NCI-H345 treated with DMSO at 0.1 percent for 48 hours (cell line): ENCODE measurements at regions not wholly inside any gene's neighbourhood (a gene's known extent, or its start where the extent isn't known, plus 50 kb on each side); places are given as distances from the start of the nearest gene placed in this dataset.

Experiments used
- DNase-seq: peaks from one replicate; lab custom pipeline; 2025; ENCODE audit not compliant: unreplicated experiment; lab: John Stamatoyannopoulos, UW

DNA sequence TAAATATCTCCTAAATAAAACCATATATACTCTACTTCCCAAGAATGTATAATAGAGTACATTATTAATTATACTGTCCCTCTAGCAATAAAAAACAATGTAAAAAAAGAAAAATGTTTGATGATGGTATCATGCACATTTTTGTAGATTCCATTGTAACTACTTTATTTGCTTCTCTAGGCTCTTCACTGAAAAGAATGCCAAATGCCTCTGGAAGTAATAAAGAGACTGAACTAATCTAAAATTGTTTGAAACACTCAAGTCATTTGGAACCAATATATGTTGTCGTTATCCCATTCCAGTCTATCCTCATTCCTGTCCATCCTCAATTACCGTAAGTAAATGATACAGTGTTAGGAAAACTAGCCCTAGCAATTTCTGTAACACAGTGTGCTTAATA is 233.6 kb downstream of the C12orf50 start:
- DNase-seq, result no peak

DNA sequence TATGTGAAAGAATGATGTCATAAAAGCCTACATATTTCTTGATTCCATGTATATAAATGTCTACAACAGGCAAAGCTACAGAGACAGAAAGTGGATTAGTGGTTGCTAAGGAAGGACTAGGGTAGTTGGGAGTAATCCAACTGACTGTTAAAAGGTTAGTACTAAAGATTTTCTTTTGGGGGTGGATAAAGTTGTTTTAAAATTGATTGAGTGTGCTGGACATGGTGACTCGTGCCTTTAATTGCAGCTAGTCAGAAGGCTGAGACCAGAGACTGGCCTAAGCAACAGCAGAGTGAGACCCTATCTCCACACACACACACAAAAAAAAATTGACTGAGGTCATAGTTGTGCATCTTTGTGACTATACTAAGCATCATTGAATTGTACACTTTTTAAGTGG is 234.3 kb downstream of the C12orf50 start:
- no peak for DNase-seq

DNA sequence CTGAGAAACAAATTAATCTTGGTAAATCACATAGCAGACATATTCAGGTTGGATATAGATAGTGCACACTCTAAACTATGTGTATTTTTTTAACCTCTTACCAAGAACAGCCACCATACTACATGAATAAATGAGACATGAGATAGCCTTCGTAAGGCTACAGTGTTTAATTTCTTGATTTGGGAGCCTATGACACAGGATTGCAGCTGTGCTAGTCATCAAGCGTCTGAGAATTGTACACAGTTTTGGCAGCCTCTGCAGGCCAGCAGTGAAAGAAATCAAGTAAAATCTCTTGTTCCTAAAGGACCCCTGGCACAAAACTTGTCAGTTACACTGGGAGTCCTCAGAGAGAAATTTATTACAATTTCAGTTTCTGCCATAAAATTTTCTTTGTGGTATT is 236.1 kb downstream of the C12orf50 start:
- no peak for DNase-seq

DNA sequence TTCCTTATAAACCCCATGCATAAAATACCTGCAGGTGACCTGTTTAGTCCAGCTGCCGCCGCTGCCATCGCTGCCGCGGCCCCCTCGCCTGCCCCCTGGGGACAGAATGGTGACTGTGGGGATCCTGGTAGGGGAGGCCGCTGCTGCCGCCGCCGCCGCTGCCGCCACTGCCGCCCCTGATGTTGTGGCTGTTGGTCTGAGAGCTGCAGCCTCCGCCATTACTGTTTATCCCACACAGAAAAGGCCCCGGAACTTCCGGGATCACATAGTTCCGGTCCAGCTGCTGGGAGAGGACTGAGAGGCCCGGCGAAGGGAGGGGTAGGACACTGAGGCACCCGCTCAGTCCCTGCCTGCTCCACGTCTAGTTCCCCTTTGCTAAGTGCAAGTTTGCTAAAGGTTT is 244.9 kb downstream of the C12orf50 start:
- DNase-seq, result no peak

DNA sequence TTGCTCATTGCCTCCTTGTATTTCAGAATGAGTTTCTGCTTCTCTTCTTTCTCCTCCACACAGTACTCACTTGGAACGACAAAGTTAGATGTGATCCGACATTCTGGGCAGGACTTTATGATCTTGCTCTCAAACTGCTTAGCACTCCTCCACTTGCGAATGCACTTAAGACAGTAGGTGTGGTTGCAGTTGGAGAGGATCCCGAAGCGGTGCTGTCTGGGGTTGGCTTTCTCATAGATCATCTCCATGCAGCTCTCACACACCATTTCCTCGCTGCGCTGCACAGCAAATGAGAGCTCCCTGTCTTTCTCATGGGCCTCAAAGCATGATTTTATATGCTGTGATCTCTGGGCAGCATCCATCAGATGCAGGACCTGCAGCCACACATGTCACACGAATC is 245.7 kb downstream of the C12orf50 start:
- DNase-seq, result no peak

DNA sequence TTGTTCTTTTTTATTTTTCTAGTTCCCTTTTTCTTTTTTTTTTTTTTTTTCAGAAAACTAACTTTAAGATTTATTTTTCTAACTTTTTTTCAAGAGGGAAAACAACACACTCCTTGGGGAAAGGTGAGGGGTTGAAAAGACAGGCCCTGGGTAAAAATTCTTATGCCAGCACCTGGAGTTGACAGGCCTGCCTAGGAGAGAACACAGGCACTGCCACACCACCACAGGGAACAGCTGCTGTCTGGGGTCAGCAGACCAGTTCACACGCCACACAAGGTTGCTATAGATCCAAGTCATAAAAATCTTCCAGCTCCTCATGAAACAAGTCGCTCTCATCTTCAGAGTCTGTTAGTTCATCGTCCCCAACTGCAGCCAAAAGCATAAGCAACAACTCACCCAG is 246.4 kb downstream of the C12orf50 start:
- DNase-seq, result no peak

DNA sequence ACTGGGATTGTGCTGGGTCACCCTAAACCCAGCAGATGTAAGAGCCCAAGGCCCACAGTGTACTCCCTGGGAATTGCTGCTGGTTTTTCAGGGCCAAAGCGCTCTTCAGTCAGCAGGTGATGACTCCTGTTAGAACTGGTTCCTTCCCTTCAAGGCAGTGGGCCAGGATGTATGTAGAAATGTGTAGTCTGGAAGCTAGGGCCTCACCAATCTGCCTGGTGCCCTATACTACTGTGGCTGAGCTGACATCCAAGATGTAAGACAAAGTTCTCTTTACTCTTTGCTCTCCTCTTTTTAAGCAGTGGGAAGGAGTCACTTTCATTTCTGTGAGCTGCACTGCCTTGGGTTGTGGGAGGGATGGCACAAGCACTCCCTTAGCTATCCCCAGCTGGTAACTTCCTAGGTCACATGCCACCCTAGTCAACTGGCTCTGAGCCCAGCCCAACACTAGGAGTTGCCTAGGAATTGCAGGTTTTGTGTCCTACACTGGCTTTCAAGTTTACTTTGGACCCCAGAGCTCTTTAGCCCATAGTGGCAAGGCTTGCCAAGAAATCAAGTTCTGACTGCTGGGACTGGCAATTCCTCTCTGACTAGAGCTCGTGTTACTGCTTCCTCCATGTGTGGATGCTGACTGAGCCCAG is 249.2 kb downstream of the C12orf50 start:
- DNase-seq, result no peak

DNA sequence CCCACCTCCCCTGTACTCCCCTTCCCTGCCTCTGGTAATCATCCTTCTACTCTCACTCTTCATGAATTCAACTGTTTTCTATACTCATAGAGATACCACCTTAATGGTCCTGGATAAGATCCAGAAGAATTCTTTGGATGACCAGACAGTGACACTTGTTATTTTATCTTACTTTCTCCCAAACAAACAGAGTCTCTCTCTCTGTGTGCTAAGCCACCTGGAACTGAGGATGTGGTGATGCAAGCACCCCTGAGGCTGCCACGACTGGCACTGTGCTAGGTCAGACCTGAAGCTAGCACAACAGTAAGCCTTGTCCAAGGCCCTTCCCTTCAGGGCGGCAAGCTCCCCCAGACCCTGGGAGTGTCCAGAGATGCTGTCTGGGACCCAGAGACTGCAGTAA is 250.2 kb downstream of the C12orf50 start:
- DNase-seq, result no peak

DNA sequence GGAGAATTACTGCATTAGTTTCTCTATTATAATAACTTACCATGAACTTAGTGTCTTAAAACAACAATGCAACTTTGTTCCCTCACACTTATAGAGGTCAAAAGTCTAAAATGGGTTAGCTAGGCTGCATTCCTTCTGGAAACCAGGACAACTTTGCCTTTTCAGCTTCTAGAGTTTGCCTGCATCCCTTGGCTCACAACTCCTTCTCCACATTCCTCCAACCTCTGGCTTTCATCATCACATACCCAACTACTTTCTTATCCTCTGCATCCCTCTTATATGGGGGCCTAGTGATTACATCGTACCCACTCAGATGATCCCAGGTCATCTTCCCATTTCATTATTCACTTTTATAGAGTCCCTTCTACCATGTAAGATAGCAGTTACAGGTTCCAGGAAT is 251.1 kb downstream of the C12orf50 start:
- no peak for DNase-seq

DNA sequence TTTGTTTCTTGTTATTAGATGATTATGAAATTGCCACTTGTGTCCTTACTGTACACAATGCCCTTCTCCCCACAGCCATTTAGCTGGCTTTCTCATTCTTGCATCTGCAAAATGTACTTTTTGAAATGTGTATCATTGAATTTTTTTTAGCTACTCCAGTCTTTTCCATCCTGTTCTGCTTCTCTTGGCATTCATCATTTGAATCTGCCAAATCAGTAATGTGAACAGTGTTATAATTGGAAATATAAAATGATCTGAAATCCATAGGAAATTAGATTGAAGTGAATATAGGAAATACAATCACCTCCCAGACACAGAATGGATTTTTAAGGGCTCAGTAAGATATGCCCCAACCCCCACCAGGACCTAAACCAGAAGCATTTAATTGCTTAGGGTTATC is 253.4 kb downstream of the C12orf50 start:
- no peak for DNase-seq

DNA sequence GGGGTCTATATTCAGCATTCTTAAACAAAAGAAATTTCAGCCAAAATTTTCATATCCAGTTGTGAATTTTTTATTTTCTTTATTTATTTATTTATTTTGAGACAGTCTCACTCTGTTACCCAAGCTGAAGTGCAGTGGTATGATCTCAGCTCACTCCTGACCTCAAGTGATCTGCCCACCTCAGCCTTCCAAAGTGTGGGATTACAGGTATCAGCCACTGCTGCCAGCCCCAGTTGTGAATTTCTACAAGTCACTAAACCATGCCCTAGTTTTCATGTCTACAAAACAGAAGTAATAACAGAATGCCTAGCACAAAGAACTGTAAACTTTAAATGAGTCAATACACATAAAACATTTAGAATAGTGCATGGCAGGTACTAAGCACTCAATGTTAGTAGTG is 254.2 kb downstream of the C12orf50 start:
- no peak for DNase-seq

DNA sequence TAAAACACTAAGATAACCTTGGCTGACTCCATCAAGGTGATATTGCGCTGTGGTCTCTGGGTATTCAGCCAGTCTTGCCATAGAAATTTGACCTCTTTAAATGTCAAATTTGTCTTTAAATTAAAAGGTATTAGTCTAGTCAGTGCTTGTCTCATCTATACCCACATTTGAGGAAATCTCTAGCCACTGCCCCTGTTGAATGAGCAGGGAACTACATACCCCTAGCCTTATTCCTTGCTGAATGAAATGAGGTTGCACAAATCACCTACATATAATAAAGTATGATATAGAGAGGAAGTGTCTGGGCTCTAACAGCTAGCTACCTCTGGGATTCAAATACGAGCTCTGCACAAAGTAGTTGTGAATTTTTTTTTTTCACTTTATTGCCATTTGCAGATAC is 256.8 kb downstream of the C12orf50 start:
- DNase-seq, result no peak

DNA sequence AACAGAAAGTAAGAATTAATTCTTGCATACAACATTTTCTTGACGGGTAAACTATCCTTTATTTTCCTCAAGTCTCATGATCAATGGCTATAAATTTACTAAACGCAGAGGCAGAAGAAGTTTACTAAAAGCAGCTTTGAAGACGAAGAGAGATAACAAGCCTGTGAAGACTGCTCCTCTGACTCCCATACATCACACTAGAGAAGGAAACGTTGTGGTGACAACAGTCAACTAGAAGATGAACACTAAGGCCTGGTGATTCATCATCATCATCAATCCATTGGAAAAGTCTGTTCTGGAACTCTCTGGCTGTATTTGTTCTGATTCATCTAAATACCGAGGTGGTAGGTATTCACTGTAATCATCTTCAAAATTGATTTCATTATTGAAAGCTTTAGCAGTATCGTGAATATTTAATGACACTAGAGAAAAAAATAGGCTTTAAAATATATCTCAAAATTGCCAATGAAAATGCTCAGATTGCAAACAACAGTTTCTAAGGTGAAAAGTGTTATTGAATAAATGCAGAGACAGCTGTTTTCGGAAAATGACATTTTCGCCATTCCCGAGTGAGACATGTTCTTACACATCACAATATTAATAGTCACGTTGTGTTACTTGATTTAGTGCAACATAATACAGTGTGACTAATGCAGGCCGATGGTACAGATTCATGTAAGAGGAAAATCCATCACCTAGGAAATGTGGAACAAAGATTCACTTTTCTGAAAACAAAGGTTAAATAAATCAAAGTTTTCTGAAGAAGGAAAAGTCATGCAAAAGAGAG is 260.5 kb downstream of the C12orf50 start:
- DNase-seq, result no peak

DNA sequence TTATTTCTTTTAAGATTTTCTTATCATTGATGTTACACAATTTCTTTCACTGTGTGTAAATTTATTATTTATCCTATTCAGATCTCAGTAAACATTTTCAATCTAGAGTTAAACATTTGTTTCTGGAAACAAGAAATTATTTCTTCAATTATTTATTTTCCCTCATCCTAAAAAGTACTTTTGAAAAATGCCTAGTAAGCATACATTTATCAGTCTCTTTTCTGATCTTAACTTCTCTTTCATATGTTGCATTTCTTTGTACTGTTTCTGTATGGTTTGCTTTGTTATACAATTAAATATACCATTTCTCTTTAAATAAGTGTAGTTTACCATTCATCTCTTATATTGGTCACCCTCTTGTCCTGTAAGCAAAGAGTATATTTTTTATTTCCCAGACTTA is 263.2 kb downstream of the C12orf50 start:
- no peak for DNase-seq

DNA sequence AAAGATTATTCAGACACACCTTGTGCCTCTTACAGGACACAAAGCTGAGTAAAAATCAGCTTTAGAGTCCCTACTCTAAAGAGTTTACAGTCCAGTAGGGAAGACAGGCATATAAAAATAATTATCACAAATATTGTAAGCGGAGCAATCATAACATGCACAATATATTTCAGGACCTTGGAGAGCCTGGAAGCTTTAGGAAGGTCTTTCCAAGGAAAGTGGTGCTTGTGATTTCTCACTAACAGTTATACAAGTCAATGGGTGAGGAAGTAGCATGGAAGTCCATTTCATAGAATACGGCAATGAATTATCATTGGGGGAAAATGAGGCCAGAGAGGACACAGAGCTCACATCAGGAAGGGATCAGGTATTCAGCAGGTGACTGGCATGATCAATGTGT is 268.3 kb downstream of the C12orf50 start:
- no peak for DNase-seq

DNA sequence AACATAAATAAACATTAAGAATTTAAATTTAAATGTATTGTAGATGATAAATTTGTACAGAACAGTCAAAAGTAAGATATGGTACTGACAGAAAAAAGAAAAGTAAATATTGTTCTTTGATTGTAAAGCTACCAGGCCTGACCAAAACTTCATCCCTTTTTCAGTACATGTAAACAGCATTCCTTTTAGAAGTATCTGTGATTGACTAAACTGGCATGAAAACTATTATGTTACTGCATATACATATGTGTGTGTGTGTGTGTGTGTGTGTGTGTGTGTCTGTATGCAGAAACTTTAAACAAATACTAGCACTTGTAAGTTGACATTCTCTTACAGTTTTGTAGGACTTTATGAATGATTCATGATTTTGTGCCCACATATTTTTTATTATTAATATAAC is 270.9 kb downstream of the C12orf50 start:
- no peak for DNase-seq

DNA sequence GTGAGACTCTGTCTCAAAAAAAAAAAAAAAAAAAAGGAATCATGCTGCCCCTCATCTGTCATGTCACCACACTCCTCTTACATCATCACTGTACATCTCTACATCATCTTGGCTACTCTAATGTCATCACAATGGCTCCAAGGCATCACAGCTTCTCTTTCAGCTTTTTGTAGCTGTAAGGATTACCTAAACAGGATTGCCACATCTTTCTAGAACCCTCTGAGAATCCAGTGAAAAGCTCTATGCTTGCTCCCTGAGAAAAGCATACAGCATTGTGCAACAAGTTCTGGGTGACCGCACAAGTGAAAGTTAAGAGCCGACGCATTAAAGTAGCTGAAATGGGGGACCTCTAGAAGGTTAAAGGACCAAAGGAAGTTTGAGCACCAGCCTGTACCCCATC is 272.5 kb downstream of the C12orf50 start:
- no peak for DNase-seq

DNA sequence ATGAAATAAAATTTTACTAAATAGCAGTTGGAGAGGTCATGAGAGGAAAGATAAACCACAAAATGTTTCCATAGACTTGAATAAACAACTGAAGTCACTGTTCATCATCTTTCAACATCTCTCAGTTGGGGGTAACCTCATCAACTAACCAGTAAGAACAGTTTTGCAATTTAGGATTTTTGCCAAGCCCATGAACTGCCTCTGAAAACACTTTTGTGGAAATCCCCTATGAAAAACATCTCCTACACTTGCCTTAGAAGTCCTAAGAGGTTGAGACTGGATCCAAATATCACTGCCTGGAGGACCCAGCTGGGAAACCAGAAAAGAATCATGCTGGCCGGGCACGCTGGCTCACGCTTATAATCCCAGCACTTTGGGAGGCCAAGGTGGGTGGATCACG is 273.1 kb downstream of the C12orf50 start:
- no peak for DNase-seq

DNA sequence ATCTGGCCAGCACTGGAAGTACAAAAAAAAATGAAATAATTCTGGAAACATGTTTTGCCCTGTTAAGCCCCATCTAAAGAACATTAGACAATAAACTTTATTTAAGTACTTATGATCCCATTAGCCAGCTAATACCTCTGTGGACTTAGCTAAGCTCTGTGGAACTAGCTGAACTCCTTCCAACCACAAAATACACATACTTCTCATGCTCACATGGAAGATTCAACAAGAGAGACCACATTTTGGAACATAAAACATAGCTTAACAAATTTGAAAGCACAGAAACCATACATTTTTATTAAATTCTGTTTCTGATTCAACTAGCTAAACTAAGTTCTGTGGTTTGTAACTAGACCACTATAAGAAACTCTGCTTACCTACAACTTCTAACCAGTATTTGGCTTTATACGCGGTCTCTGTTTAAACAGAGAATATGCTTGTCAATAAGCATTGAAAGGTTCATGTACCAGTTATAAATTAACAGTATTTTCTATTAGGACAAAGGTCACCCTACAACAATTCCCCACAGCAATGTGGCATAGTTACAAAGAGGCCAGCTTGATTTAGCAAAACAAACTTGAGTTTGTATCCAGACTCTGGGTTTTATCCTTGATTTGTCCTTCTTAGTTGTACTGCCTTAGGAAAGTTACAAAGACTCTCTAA is 300.1 kb downstream of the C12orf50 start:
- no peak for DNase-seq

DNA sequence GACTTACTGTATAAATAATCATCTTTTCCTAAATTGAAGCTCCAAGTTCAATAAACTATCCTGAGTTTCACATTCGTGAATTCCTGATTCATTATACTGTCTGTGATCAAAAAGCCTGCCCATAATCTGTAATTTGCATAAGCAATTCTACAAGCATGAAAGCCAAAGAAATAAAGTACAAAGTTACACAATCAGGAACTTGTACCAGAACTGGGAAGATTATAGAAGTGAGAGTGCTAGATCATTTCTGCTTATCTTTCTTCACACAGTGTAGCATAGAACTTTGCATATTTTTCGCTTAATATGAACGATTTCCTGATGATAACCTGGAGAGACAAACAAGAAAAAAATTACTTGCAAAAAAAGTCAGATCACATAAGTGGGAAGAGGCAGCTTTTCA is 308.2 kb downstream of the C12orf50 start:
- DNase-seq, result no peak

DNA sequence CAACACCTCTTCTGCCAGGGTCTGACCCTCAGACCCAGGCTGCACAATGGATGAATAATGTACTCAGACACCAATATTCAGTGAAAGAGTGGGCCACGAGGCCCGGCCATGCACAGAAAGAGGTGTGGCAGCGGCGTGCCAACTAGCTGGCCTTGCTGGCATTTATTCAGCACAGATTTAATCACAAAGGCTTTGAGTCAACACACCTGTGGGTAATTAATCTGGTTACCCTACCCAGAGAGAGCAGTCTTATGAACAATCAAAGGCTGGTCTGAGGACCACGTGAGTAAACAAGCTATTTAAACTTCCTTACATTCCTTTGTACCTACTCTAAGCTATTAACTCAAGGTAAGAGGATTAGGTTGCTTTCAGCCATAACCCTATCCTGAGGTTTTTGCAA is 324.8 kb downstream of the C12orf50 start:
- DNase-seq, result no peak

DNA sequence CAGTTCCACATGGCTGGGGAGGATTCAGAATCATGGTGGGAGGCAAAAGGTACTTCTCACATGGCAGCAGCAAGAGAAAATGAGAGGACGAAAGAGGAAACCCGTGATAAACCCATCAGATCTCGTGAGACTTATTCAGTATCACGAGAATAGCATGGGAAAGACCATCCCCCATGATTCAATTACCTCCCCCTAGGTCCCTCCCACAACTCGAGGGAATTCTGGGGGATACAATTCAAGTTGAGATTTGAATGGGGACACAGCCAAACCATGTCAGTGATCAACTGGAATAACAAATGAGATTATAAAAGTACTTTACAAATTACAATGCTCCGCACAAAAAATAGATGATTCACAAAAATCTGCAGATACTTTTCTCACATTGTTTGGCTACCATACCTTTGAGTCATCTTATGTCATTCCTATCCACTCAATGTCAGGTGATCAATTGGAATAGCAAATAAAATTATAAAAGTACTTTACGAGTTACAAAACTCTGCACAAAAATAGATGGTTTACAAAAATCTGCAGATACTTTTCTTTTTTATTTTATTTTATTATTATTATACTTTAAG is 338.9 kb downstream of the C12orf50 start:
- DNase-seq, result no peak
